Right cardiac atrium (tissue), 5 donors: ENCODE measurements at regions not wholly inside any gene's neighbourhood (a gene's known extent, or its start where the extent isn't known, plus 50 kb on each side); places are given as distances from the start of the nearest gene placed in this dataset.

Source experiments
- ATAC-seq, 2 donors: fragments of 200-7000 bp; cut with Tn5 transposase; one replicate each; pipeline versions ENCODE4 v1.8.0 to v1.9.1; 2020; ENCODE audit warnings: moderate library complexity in 2 of 2, mild to moderate bottlenecking in 1 of 2
- DNase-seq, 3 donors: peaks; one replicate each; pipeline ENCODE4 v3.0.0-alpha.2; 2020
- H3K27ac ChIP-seq: one replicate; pipeline ENCODE4 v1.5.1; 2013; ENCODE audit warnings: mild to moderate bottlenecking, low read length, control low read depth, moderate library complexity
- H3K27me3 ChIP-seq: one replicate; pipeline ENCODE4 v1.6.1; 2013; ENCODE audit not compliant: control insufficient read depth, insufficient read depth
- H3K4me1 ChIP-seq: one replicate; pipeline ENCODE4 v1.6.1; 2013; ENCODE audit warnings: low read length; ENCODE audit not compliant: control insufficient read depth, insufficient read depth
- H3K4me3 ChIP-seq: one replicate; pipeline ENCODE4 v1.5.1; 2013; ENCODE audit warnings: low read length, control low read depth
- H3K9me3 ChIP-seq: one replicate; pipeline ENCODE4 v1.6.1; 2013; ENCODE audit warnings: low read length; ENCODE audit not compliant: control insufficient read depth
- WGBS: extraction: QIAGEN DNeasy Blood & Tissue Kit; methylation state at CpG from one replicate; pipeline ENCODE4 v1.1.7; 2013; 5-methylcytosine and 5-hydroxymethylcytosine counted together
- intact Hi-C, 4 donors: fragments of 100-400 bp; cut with DNase I; formaldehyde crosslinking; loops; one replicate each; pipeline versions ENCODE4 v1.11.0 to v1.14.0; 2022 to 2023
- donor health status: healthy with polysubstance abuse.
- donor health status: DM: no; HTN: yes; CAD: no.
- donor health status: DM: no; HTN: no; CAD: no.
- donor health status: DM: no; HTN: yes; CAD: no; lungs with severe emphysema.
- donor health status: DM: yes; HTN: yes; CAD: no.

GRCh38 chr12:124168016-124168786 is 126.7 kb upstream of the RFLNA start:
- Histone ChIP-seq H3K9me3 (no peaks in the 10 kb centered on the region), H3K27me3 (no peaks in the 10 kb centered on the region), H3K4me1 (no peaks in the 10 kb centered on the region), H3K27ac (no peak overlapping the region), H3K4me3 (no peak overlapping the region)
- no peak for ATAC-seq
- no peak for DNase-seq
- 79% methylated on average over 8 of the region's 8 CpGs for WGBS
- intact Hi-C loops, result no loop called here

GRCh38 chr12:124169577-124170284 is 125.2 kb upstream of the RFLNA start:
- Histone ChIP-seq H3K27ac (no peak overlapping the region), H3K9me3 (no peaks in the 10 kb centered on the region)
- ATAC-seq, result no peak

DNA sequence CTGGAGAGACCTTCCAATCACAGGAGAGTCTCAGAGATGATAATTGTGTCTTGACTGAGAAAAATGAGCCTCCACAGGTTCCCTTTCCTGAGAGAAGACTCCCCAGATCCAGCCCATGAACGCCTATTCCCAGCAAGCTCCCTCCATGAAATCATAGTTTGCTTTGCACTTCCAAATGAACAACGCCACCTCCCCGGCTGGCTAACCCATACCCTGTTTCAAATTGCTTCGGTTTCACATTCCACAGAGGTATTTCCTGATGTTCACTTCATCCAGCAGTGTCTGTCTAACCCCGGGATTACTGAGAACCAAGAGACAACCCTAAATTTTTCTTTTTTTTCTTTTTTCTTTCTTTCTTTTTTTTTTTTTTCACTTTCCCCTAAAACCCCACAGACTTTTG is 124.1 kb upstream of the RFLNA start:
- intact Hi-C loops, result no loop called here
- Histone ChIP-seq H3K4me3 (no peak overlapping the region), H3K4me1 (no peaks in the 10 kb centered on the region), H3K9me3 (no peaks in the 10 kb centered on the region), H3K27ac (no peak overlapping the region), H3K27me3 (no peaks in the 10 kb centered on the region)
- no peak for ATAC-seq
- 91% methylated on average over 5 of the region's 5 CpGs for WGBS
- no peak for DNase-seq

More at GRCh38 chr12:124169577-124170284, 125.2 kb upstream of the RFLNA start:
- no peak for DNase-seq
- H3K4me3 ChIP-seq, result no peak overlapping the region
- no peaks in the 10 kb centered on the region for H3K4me1 ChIP-seq
- WGBS, result 74% methylated on average over 4 of the region's 4 CpGs
- intact Hi-C loops, result no loop called here
- no peaks in the 10 kb centered on the region for H3K27me3 ChIP-seq

GRCh38 chr12:124171231-124171979 is 123.5 kb upstream of the RFLNA start:
- Histone ChIP-seq H3K9me3 (no peaks in the 10 kb centered on the region), H3K27me3 (no peaks in the 10 kb centered on the region), H3K27ac (no peak overlapping the region), H3K4me3 (no peak overlapping the region), H3K4me1 (no peaks in the 10 kb centered on the region)
- intact Hi-C loops, result no loop called here
- DNase-seq, result no peak
- ATAC-seq, result no peak
- WGBS, result 88% methylated on average over 8 of the region's 8 CpGs

- Histone ChIP-seq H3K4me1 (no peaks in the 10 kb centered on the region), H3K9me3 (no peaks in the 10 kb centered on the region), H3K4me3 (no peak overlapping the region), H3K27me3 (no peaks in the 10 kb centered on the region), H3K27ac (no peak overlapping the region)
- WGBS, result 95% methylated on average over 6 of the region's 6 CpGs
- intact Hi-C loops, result no loop called here
- ATAC-seq, result no peak
- DNase-seq, result no peak
These were observed 122.3 kb upstream of the RFLNA start for GRCh38 chr12:124172636-124173035.

DNA sequence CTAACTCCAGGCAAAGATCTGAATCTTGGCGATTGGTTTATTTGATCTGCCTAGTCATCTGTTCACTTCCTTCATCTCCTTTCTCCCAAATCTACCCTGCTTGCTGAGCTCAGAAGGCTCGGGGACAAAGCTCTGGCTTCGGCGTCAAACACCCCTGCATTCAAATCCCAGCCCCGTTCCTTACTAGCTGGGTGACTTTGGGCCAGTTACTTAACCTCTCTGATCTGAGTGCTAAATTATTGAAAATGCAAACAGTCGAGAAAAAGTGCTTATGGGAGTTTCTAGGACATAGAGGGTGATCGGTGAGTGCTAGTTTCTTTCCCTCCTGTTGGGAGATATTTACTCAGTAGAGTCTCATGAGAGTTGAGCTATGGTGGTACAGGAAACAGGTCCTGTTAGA is 121.2 kb upstream of the RFLNA start:
- DNase-seq, result no peak
- Histone ChIP-seq H3K4me1 (no peaks in the 10 kb centered on the region), H3K27me3 (no peaks in the 10 kb centered on the region), H3K4me3 (no peak overlapping the region), H3K9me3 (no peaks in the 10 kb centered on the region), H3K27ac (no peak overlapping the region)
- ATAC-seq, result no peak
- intact Hi-C loops, result no loop called here
- 94% methylated on average over 7 of the region's 7 CpGs for WGBS

DNA sequence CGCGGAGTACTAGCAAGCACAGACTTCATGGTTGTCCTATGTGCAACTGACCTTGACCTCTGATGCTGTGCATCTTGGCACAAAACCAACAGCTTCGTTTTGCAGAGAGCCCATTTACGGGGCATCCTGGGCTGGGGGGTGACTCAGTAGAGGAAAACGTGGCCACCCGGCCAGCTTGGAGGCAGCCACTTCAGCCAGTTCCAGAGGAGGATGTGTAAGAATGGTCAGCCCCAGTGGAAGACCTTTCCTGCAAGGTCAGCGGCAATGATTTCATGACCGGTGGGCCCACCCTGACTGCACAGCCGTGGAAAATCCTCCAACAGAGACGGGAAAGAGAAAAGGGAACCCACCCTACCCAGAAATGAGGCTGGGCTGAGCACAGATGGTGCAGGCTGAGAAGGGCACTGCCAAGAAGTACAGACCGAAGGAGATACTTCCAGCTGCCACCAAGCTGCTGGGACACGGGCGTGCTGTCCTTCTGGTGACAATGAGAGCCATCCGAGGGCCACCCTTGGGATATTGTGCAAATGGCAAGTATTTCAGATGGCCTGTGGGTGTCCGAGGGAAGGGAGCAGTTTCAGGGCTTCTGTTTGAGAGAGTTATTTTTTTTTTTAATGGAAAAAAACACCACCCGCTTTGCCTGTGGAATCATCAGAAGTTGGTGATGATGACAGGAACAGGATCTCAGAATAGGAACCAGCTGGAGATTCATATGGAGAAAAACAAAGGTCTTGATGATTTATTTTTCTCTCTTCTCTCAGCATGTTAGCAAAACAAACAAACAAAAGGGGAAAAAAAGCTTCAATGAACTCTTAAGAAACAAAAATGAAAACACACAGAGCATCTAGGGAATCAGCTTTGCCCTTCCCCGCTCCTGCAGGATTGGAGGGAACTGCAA is 120.2 kb upstream of the RFLNA start:
- Histone ChIP-seq H3K9me3 (no peaks in the 10 kb centered on the region), H3K27ac (no peak overlapping the region), H3K4me1 (no peaks in the 10 kb centered on the region), H3K4me3 (no peak overlapping the region), H3K27me3 (no peaks in the 10 kb centered on the region)
- no peak for ATAC-seq
- 67% methylated on average over 17 of the region's 17 CpGs for WGBS
- intact Hi-C loops, result no loop called here
- no peak for DNase-seq

DNA sequence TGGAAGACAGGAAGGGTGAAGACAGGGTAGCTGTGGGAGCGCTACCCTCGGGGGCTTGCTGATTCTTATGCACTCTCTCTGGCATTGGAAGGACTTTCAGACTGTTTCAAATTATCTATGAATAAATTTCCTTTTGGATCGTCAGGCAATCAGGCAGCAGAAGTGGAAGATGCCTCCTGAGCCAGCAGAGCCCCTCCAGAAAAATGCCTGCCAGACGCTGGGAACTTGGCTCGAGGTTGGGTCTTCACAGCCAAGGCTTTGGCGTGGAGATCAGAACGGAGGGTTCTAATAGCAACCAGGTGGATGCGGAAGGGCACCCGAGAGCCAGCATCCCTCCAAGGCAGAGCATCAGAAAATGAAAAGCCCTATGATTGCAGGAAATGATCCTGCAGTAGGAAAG is 119.2 kb upstream of the RFLNA start:
- no peaks in the 10 kb centered on the region for H3K27me3 ChIP-seq
- no peaks in the 10 kb centered on the region for H3K9me3 ChIP-seq
- DNase-seq (no peak), ATAC-seq (no peak)
- WGBS, result 66% methylated on average over 9 of the region's 9 CpGs
- no peak overlapping the region for H3K4me3 ChIP-seq
- H3K27ac ChIP-seq, result no peak overlapping the region
- no peaks in the 10 kb centered on the region for H3K4me1 ChIP-seq
- intact Hi-C loops, result no loop called here

- ATAC-seq, result no peak
- no peaks in the 10 kb centered on the region for H3K27me3 ChIP-seq
- H3K27ac ChIP-seq, result no peak overlapping the region
- no peak for DNase-seq
- no peaks in the 10 kb centered on the region for H3K9me3 ChIP-seq
- 81% methylated on average over 10 of the region's 10 CpGs for WGBS
- intact Hi-C loops, result no loop called here
- no peaks in the 10 kb centered on the region for H3K4me1 ChIP-seq
- H3K4me3 ChIP-seq, result no peak overlapping the region
These were observed 117.5 kb upstream of the RFLNA start for GRCh38 chr12:124177276-124177950.

DNA sequence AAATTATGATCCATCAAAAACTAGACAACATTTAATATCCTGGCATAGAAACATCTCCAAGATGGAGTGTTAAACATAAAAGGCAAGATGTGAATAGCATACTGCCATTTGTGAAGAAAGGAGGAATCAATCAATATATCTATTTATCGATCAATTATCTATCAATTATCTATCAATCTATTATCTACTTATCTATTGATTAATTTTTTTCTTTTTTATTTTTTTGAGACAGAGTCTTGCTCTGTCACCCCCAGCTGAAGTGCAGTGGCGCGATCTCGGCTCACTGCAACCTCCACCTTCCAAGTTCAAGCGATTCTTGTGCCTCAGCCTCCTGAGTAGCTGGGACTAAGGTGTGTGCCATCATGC is 117.0 kb upstream of the RFLNA start:
- 96% methylated on average over 5 of the region's 5 CpGs for WGBS
- DNase-seq, result no peak
- no peak overlapping the region for H3K4me3 ChIP-seq
- H3K27ac ChIP-seq, result no peak overlapping the region
- H3K9me3 ChIP-seq, result no peaks in the 10 kb centered on the region
- intact Hi-C loops, result no loop called here
- ATAC-seq, result no peak
- H3K27me3 ChIP-seq, result no peaks in the 10 kb centered on the region
- no peaks in the 10 kb centered on the region for H3K4me1 ChIP-seq
